SW 1271 (cell line): ENCODE measurements at regions not wholly inside any gene's neighbourhood (a gene's known extent, or its start where the extent isn't known, plus 50 kb on each side); places are given as distances from the start of the nearest gene placed in this dataset.

ENCODE experiments used
- DNase-seq, 2 experiments: peaks; one replicate each; lab custom pipeline; 2025; lab: John Stamatoyannopoulos, UW

DNA sequence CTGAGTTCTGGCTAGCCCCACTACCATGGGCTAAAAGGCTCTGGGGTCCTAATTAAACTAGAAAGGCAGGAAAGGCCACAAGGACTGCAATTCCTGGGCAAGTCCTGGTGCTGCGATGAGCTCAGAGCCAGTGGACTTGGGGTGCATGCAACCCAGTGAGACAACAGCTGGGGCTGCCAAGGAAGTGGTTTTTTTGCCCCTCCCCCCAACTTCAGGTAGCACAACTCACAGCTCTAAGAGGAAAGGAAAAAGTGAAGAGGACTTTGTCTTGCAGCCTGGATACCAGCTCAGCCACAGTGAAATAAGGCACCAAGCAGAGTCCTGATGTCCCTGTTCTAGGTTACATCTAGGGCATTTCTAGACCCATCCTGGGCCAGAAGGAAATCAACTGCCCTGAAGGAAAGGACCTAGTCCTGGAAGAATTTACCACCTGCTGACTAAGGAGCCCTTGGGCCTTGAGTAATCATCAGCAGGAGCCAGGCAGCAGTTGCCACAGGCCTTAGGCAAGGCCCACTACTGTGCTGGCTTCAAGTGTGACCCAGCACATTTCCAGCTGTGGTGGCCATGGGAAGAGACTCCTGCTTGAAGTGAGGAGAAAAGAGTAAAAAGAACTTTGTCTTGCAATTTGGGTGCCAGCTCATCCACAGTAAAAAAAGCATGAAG, 358.4 kb downstream of the BTBD3 start:
- no peak for DNase-seq

DNA sequence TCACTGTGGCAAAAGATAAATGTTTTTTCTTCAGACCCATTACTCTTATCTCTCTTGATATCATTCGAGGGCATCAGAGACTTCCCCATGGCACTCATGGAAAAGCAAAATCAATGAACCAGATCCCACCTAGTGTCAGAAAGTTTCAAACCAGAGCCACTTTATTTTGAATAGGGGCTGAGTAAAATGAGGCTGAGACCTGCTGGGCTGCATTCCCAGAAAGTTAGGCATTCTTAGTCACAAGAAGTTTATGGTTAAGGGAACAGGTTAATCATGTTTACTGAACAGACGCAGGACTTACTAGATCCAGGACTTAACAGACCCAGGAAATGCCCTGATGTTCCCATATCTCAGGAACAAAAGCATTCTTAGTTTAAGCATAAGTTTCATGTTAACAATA, 369.9 kb downstream of the BTBD3 start:
- DNase-seq: no peak

DNA sequence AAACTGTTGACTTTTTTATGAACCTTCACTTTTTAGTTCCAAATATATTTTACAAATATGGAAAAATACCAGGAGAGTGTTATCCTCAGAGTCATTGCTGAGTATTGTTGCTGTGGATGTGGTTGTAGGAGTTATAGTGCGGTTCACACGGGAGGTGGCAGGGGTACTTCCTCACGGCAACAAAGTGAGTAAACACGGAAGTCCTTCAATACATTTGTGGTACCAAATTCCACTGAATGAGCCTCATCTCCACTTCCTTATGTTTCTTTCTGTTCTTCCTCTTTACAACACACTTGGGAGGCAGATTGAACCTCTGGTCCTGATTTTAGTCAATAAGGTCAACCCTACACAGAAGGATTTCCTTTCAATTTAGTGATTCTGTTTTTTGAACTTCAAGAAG, 371.8 kb downstream of the BTBD3 start:
- no peak for DNase-seq

DNA sequence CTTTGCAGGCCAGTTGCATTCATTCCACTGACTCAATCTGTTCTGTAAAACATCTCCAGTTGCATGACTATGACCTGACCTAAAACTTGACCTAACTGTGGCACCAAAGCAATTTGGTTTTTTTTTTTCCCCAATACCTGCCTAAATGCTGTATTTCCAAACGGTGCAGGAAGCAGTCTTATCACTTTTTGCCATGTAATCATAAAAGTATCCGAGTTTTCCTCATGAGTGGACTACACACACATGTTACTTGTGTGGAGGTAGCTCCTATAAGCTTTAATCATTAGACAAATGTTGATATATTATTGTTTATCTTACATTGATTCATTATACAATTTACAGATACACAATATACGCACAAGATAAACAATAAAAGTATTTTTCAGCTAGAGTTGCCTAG, 373.7 kb downstream of the BTBD3 start:
- no peak for DNase-seq

DNA sequence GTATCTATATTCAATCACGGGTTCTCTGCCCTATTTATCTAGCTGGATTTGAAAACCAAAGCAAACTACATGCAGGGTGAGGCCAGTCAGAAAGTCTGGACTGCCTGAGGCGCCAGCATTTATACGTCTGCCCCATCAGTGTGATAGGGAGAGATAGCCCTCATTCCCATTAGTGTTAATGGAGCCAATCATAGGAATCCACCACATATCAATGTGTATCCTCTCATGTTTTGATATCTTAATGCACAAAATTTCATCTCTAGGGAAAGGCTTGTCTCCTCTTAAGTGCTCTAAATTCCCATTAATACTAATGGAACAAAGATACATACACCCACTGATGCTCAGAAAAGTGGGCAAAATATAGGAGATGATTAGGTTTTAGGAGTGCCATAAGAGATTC, 376.2 kb downstream of the BTBD3 start:
- DNase-seq: no peak

DNA sequence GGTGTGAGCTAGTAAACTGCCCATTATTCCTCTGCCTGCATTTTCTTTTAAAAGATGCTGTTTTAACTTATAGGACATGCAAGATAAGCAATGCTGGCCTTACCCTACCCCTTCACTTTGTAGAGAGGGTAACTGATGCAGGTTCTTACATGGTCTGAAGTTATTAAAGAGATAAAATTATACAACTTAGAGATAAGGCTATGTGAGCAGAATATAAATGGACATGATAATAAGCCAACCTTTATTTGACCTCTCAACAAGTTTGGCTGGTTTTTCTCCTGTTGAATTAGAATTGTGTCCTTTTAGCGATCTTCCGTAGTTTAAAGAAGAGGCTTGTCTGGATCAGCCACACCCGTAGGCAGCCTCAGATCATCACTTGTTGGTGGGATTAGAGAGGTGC, 377.0 kb downstream of the BTBD3 start:
- no peak for DNase-seq

DNA sequence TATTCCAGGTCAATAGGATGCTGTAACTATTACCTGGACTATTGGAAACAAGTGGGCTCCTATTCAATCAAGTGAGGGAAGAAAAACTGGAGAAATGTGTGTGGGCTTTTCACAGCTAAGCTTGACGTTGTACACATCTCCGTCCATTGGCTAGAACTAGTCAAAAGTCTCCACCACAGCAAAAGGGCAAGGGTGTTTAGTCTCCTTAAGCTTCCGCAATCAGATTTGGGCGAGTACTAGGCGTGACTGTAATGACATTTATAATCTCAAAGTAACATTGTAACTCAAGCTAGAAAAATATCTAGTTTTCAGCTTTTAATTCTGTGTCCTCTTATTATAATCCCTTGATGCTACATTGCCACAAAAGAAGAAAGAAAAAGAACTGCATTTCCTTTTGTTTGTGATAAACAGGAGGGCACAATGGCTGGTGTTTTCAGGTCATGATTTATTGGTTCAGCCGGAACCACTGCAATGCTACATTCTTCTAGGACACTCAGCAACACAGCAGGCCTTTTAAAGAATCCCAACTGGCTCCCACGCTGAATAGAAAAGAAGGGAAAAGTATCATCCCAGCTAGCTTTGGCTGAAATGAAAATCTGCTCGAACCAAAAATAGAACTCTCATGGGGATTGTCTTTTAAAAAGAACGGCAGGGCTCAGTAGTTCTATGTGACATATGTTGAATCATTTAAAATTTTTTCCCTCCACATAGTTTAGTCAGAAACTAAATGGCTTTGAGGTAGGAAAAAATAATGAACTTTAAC, 387.7 kb downstream of the BTBD3 start:
- no peak for DNase-seq

DNA sequence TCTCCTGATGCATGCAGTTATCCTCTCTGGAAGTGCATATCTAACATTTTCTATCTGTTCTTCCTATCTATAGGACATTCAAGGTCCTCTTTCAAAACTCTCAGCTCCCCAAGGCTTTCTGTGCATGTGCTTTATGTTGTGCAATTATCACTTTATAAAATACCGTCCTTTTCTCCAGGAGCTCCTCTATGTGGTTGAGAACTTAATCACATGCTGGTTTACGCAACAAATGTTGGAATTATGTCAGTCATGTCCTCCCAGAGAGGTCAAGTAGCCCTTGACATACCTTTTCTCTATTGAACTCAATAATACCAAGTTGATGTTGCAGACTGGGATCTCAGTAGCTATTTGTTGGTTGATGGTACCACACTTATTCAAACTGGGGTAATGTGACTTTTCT, 388.4 kb downstream of the BTBD3 start:
- DNase-seq: no peak

DNA sequence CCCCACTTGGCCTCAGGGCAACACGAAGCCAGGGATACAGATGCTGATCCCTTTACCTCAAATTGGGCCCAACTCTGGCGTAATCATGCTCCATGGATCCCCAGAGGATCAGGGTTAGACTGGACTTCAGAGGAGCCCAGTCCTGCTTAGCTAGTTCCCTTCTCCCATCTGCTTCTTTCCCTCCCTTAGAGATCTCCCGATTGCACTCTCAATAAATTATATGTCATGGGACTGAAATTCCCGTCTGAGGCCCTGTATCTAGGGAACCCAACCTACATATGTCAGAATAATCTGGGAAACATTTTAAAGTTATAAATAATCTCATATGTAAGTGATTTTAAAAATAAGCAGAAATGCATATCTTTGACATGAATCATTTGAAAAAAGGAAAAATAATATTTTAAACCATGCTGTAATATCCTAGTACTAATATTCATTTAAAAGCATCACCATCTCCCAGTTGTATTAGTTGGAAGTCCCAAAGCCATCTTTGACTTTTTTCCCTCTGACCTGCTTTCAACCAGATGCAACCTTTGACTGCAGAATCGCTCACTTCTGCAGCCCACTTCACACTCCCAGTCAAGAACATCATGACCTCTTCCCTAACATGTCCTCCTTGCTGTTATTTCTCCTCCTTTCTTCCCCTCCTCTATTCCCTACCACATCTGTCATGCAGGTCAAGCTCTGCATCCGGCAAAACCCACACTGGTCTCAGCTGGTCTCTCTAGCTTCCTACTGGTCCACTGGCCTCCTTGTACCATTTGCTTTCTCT, 393.6 kb downstream of the BTBD3 start:
- no peak for DNase-seq

DNA sequence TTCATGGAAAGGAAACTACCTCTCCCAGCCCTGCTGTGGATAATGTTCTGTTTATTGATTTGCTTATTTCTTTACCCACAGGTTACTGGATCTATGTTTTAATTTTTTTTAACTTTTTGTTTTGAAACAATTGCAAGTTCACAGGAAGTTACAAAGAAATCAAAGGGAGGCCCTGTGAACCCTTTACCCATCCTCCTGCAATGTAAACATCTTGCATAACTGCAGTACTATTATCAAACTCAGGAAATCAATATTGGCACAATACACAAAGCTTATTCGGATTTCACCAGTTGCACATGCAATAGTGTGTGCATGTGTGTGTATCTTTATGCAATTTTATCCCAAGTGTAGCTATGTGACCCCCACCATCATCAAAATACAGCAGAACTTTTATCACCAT, 398.0 kb downstream of the BTBD3 start:
- no peak for DNase-seq

DNA sequence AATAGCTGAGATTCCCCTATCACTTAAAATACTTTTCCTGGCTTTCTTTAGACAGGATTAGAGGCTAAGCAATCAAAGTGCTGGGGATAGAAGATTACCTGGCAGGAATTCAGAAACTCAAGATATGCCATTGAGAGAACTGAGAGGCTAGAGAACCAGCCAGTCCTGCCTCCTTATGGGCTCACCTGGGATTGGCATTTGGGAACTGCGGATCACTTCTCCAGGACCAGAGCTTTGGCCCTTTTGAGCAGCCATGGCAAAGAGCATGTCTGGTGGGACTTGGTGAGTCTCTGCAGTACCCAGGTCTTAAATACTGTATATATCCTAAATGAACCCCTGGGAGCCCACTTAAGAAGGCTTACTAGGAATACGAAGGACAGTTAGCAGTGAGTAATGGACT, 399.1 kb downstream of the BTBD3 start:
- DNase-seq: no peak

DNA sequence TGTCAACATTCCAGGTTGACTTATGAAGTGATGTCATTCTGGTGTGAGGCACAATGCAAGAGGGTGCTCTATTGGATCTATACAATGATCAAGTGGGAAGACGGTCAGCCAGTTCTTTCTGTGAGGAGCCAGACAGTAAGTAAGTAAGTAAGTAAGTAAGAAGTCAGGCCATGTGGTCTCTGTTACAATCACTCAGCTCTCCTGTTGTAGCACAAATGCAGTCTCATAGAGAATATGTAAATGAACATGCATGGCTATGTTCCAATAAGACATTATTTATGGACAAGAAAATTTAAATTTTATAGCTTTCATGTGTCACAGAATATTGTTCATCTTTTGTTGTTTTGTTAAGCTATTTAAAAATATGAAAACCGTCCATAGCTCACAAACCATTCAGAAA, 399.7 kb downstream of the BTBD3 start:
- DNase-seq: no peak

DNA sequence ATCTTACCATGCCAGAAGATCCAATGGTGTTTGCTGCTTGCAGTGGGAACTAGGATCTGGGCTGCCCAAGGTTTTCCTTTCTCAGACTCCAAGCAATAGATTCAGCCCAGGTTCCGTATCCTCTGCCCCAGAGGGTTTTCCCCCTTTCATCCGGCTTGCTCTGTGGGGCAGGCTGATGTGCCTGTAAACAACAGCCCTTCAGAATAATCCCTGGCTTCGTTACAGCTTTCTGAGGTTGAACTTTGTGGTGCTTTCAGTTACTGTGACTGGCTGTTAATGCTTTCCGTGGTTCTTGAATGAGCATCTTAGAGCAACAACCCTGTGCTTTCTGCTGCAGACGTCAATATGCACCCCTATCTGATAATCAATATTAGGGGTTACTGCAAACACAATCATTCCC, 400.4 kb downstream of the BTBD3 start:
- no peak for DNase-seq

DNA sequence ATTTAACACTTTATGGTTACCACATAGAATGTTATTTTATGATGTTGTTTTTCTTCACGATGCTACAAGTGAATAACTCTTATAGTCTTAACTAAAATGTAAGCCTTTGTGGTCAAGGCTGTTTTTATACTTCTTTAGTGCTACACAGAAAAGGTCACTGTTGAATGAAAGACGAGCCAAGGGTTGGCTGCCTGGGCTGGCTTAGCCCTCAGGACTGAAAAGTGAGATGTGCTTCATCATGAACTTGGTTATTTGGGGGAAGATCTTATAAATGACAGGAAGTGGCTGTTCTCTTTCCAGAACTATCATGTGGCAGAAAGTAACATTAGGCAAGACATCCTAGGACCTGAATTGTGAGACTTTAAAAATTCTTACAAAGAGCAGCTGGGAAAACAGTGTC, 404.0 kb downstream of the BTBD3 start:
- DNase-seq: no peak

DNA sequence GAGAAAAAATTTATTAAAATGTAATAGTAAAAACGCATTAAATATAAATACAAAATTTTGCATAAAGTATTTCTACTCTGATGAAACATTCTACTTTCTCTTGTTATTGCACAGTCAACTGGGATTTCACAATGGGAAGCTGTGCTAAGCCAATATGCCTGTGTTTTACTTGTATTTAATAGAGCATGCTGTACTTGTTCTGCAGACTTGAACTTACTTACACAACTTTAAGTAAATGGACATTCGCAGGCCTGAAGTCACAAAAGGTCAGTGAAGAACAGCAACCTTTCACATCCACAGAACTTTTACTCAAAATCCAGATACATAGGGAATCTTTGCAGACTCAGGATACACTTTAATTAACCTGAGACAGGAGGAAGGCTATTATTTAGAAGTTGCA, 409.5 kb downstream of the BTBD3 start:
- DNase-seq: no peak

DNA sequence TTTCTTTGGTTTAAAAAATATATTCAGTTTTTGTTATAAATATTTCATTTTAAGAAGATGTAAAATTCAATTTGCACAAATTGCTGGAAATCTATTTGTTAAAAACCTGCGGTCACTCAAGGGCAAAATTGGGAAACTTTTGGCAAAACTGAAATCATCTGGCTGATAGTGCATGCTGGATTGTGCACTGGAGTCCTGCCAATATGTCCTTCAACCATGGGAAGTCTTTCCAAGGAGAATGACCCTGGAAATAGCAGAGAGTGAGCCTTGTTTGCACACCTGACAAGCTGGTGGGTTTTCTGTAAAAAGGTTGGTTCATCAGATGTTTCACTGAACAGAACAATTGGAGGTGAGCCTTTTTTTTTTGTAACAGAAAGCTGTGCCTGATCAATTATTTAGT, 413.5 kb downstream of the BTBD3 start:
- DNase-seq: no peak

DNA sequence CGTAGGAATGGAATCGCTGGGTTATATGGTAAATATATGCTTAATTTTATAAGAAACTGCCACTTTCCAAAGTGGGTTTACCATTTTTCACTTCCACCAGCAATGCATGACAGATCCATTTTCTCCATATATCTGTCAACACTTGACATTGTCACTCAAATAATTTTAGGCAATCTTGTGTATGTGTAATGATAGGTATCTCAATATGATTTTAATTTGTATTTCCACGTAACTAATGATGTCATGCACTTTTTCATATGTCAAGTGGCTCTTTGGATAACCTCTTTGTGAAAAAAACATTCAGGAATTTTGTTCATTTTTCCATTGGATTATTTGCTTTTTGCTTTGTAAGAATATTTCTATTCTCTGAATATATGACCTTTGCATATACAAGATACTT, 419.9 kb downstream of the BTBD3 start:
- DNase-seq: no peak

DNA sequence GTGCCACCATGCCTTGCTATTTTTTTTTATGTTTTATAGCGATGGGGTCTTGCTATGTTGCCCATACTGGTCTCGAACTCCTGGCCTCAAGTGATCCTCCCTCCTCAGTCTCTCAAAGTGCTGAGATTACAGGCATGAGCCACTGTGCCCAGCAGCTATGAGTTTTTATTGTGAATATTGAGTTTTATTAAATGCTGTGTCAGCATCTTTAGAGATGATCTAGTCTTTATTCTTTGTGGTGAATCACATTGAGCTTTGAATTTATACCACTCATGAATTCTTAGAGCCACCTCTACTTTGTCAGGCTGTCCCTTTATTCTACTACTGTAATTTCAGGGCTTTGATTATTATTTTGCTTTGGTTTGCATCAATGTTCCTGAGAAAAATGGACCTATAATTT, 428.3 kb downstream of the BTBD3 start:
- no peak for DNase-seq

DNA sequence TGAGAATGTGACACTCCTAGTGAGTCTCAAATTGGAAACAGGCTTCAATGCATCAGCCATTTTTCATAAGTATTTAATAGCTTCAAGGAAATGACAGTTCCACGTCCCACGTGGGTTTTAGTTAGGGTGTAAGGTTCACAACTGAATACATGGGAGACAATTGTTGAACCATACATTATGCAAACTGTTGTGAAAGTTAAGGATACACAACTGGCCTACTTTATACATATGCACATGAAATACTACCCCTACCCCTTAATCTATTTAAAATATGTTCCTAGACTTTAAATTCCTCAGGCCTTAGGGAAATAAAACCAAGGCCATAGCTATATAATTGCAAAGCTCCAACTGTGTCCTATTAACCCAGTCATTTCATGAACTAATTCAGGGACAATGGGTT, 436.1 kb downstream of the BTBD3 start:
- no peak for DNase-seq

DNA sequence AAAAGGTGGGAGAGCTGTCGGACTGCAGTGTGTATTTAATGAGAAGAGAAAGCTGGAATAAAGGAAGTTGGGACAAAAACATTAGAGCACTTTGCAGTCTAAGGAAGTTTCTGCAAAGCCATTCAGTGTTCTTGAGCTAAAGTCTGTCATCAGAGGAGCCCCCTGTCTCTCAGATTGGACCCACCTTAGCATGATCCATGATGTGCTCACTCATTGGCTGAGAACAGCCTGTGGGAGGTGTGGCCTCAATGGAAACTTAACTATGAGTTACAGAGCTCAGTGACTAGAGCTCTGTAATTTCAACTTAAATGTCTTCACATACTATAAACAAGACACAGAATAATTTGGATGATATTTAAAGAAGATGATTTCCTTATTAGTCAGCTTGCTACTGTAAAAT, 437.0 kb downstream of the BTBD3 start:
- DNase-seq: no peak

DNA sequence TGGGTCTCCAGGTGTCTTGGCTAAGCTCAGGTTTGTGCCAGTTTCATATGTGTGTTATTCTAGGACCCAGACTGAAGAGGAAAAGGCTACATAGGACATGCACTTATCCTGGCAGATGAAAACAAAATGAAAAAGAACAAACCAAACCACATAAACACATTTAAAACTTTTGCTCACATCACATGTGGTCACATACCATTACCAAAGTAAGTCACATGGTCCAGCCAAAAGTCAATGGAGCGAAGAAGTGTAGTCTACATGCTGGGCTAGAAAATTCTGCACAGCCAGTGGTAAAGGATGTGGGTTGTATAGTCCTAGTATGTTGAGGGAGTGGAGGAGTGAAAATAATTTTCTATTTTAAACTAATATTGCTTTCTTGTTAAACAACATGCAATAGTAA, 437.5 kb downstream of the BTBD3 start:
- DNase-seq: no peak

DNA sequence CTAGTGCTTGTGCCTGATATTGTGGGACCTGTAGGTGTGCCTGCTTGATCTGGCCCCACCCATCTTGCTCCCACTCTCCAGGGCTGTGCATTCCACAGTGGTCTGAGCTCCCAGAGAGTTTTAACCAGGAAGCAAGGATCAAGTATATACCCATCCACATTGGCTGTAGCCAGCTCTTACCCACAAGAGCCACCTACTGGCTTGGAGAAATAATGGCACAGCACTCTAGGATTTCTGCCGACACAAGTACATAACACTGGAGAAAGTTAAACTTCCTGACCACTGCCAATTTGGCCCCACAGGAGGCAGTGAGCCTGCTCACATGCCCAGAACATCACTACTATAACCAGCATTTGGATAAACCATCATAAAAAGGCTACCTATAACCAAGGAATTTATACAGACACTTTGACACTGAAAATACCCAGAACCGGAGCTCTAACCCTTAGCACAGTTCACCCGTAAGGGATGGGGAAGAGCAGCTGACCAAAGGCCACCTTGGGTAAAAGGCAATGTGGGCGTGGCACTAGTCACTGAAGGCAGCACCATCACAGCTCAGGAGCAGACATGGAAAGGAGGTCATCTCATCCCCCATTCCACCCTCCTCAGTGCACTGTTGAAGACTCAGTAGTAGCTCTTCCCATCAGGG, 440.4 kb downstream of the BTBD3 start:
- DNase-seq: no peak

DNA sequence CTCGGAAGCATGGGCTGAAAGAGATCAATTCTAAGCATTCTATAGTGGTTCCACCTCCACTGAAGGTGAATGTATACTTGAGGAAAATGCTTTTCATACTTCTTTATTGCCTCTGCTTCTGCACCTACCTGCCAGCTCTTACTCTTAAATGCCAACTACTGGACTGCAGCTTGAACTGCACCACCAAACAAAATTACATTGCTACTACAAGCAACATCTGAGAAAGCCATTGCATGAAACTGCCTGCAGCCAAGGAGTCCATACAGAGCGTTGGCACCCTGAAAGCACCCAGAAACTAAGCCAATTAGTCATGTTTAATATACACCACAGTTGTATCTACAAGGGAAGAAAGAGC, 440.9 kb downstream of the BTBD3 start:
- no peak for DNase-seq
